Ovary (tissue), 7 donors: ENCODE measurements at regions not wholly inside any gene's neighbourhood (a gene's known extent, or its start where the extent isn't known, plus 50 kb on each side); places are given as distances from the start of the nearest gene placed in this dataset.

Experiments used
- DNase-seq, 5 donors: peaks; one replicate each; pipeline ENCODE4 v3.0.0-alpha.2; 2019 to 2020
- H3K27ac ChIP-seq, 2 donors: fragments of 200-600 bp; one replicate each; pipeline versions ENCODE4 v1.5.1 to v1.8.0; 2019 to 2022
- H3K27me3 ChIP-seq: fragments of 200-600 bp; one replicate; pipeline ENCODE4 v1.8.0; 2022
- H3K36me3 ChIP-seq: fragments of 200-600 bp; sonication (generic); one replicate; pipeline ENCODE4 v1.5.1; 2019
- H3K4me1 ChIP-seq: one replicate; pipeline ENCODE4 v1.8.1; 2013; ENCODE audit warnings: mild to moderate bottlenecking, moderate library complexity; ENCODE audit not compliant: insufficient read depth
- H3K4me3 ChIP-seq: fragments of 200-600 bp; sonication (generic); one replicate; pipeline ENCODE4 v1.5.1; 2017
- H3K9me3 ChIP-seq, 2 donors: fragments of 200-600 bp in 1 of 2; sonication (generic) in 1 of 2; one replicate each; pipeline versions ENCODE4 v1.5.1 to v1.8.1; 2013 to 2019; ENCODE audit warnings: mild to moderate bottlenecking in 1 of 2, moderate library complexity in 1 of 2
- CTCF ChIP-seq, 3 donors: fragments of 450-650 bp in 2 of 3; fragments of 200-600 bp in 1 of 3; IDR thresholded peaks; one replicate each; pipeline versions ENCODE4 v1.5.1 to v1.8.0; 2016 to 2022; ENCODE audit warnings: antibody characterized with exemption in 3 of 3, mild to moderate bottlenecking in 1 of 3
- EP300 ChIP-seq: sonication (generic); formaldehyde crosslinking; IDR thresholded peaks from one replicate; pipeline ENCODE4 v1.6.1; 2017; ENCODE audit warnings: antibody characterized with exemption
- POLR2A ChIP-seq: fragments of 450-650 bp; IDR thresholded peaks from one replicate; pipeline ENCODE4 v1.6.1; 2017; ENCODE audit warnings: antibody characterized with exemption, mild to moderate bottlenecking, moderate library complexity
- WGBS, 3 donors: extraction: QIAGEN DNeasy Blood & Tissue Kit in 1 of 3; methylation state at CpG; one replicate each; pipeline versions ENCODE4 v1.1.5 to v1.1.7; 2013 to 2017; 5-methylcytosine and 5-hydroxymethylcytosine counted together
- intact Hi-C, 4 donors: fragments of 100-400 bp; cut with DNase I; formaldehyde crosslinking; loops; one replicate each; pipeline versions ENCODE4 v1.11.0 to v1.15.1; 2022 to 2023
- donor health status: DM: no; HTN: no; CAD: no; lungs with moderate emphysema.
- donor health status: DM: no; HTN: no; CAD: no.
- donor health status: Bipolar disorder and iron deficiency.
- donor health status: DM: no; HTN: no; CAD: no.
- donor health status: DM: yes; HTN: yes; CAD: no.

GRCh38 chr3:102163818-102164154, 271.0 kb upstream of the ZPLD1 start:
- intact Hi-C loops: no loop called here
- H3K27me3 ChIP-seq: no peaks in the 10 kb centered on the region
- H3K4me3 ChIP-seq: no peak overlapping the region
- H3K27ac ChIP-seq: no peak overlapping the region
- peaks cover 2% of the 10 kb centered on the region for H3K4me1 ChIP-seq
- 56 to 64% (median 59%) methylated on average over 4 of the region's 4 CpGs for WGBS, 3 donors
- DNase-seq: no peak
- H3K9me3 ChIP-seq: no peaks in the 10 kb centered on the region
- no peaks in the 10 kb centered on the region for H3K36me3 ChIP-seq
- TF ChIP-seq CTCF (IDR thresholded peaks at IDR 0.05): no peak
- no peak for TF ChIP-seq EP300
- TF ChIP-seq POLR2A: no peak

GRCh38 chr3:102165367-102165766, 269.4 kb upstream of the ZPLD1 start:
- WGBS, 3 donors: 47 to 66% (median 48%) methylated on average over 1 of the region's 1 CpG
- H3K4me3 ChIP-seq: no peak overlapping the region

GRCh38 chr3:102169915-102170479, 264.8 kb upstream of the ZPLD1 start:
- TF ChIP-seq POLR2A (no peak), CTCF (IDR thresholded peaks at IDR 0.05) (no peak), EP300 (no peak)
- Histone ChIP-seq H3K9me3 (no peaks in the 10 kb centered on the region), H3K27ac (no peak overlapping the region), H3K27me3 (no peaks in the 10 kb centered on the region), H3K36me3 (no peaks in the 10 kb centered on the region), H3K4me3 (no peak overlapping the region), H3K4me1 (no peaks in the 10 kb centered on the region)
- intact Hi-C loops: no loop called here
- 92 to 98% (median 93%) methylated on average over 1 of the region's 1 CpG for WGBS, 3 donors
- DNase-seq: no peak

More at GRCh38 chr3:102165367-102165766, 269.4 kb upstream of the ZPLD1 start:
- Histone ChIP-seq H3K27ac (no peak overlapping the region), H3K4me1 (peaks cover 2% of the 10 kb centered on the region), H3K9me3 (no peaks in the 10 kb centered on the region), H3K27me3 (no peaks in the 10 kb centered on the region), H3K36me3 (no peaks in the 10 kb centered on the region)
- no peak for TF ChIP-seq EP300
- DNase-seq: no peak
- intact Hi-C loops: no loop called here

- no peaks in the 10 kb centered on the region for H3K36me3 ChIP-seq
- no peak for DNase-seq
- 78 to 90% (median 89%) methylated on average over 2 of the region's 2 CpGs for WGBS, 3 donors
- H3K27me3 ChIP-seq: no peaks in the 10 kb centered on the region
- no peak overlapping the region for H3K4me3 ChIP-seq
- H3K27ac ChIP-seq: no peak overlapping the region
- no peaks in the 10 kb centered on the region for H3K4me1 ChIP-seq
- no peaks in the 10 kb centered on the region for H3K9me3 ChIP-seq
- intact Hi-C loops: no loop called here
- TF ChIP-seq POLR2A: no peak
- TF ChIP-seq EP300: no peak
- no peak for TF ChIP-seq CTCF (IDR thresholded peaks at IDR 0.05)
Measured at GRCh38 chr3:102170545-102170944, 264.3 kb upstream of the ZPLD1 start.

- no peaks in the 10 kb centered on the region for H3K4me1 ChIP-seq
- no peak overlapping the region for H3K27ac ChIP-seq
- DNase-seq: no peak
- no peak overlapping the region for H3K4me3 ChIP-seq
- no peak for TF ChIP-seq POLR2A
- no peak for TF ChIP-seq EP300
- intact Hi-C loops: no loop called here
- no peaks in the 10 kb centered on the region for H3K9me3 ChIP-seq
- no peaks in the 10 kb centered on the region for H3K36me3 ChIP-seq
- 61 to 76% (median 67%) methylated on average over 3 of the region's 3 CpGs for WGBS, 3 donors
- H3K27me3 ChIP-seq: no peaks in the 10 kb centered on the region
Measured at GRCh38 chr3:102174312-102174712, 260.5 kb upstream of the ZPLD1 start.
